Endothelial cell of umbilical vein (primary cell): ENCODE measurements at regions not wholly inside any gene's neighbourhood (a gene's known extent, or its start where the extent isn't known, plus 50 kb on each side); places are given as distances from the start of the nearest gene placed in this dataset.
"Not testable (repeated sequence)": the region's sequence is repeated elsewhere in the genome, so short reads cannot be mapped to it uniquely, and the experiment has no call there.

ENCODE experiments used
- BruUV-seq: library from RNA; stranded (reverse); fragments of 400-500 nt; replicated peaks from 2 replicates; lab custom pipeline; 2021; lab: Mats Ljungman, UMichigan
- CTCF ChIA-PET: fragments of 300-600, 350-600 bp; sonication (Branson Sonifier 250); formaldehyde crosslinking; loops from one replicate; lab custom pipeline; 2021; ENCODE audit warnings: antibody characterized with exemption, inconsistent platforms; lab: Charles Lee
- POLR2A ChIA-PET: fragments of 300-600, 350-600 bp; sonication (Branson Sonifier 250); formaldehyde crosslinking; loops from one replicate; lab custom pipeline; 2021; ENCODE audit warnings: antibody characterized with exemption, inconsistent platforms; lab: Charles Lee
- DNase-seq: peaks from one replicate; pipeline ENCODE4 v3.0.0-alpha.2; 2011; ENCODE audit warnings: low read depth, low spot score
- FAIRE-seq: peaks from 2 replicates; lab custom pipeline; 2011; peaks lifted over from hg19 to GRCh38; lab: Jason Lieb, UNC
- H2AFZ ChIP-seq: 2 replicates; pipeline ENCODE4 v1.6.0; 2012; ENCODE audit warnings: low read depth, low read length, control low read depth, inconsistent platforms
- H3K27ac ChIP-seq: 2 replicates; pipeline ENCODE4 v1.5.1; 2011; ENCODE audit warnings: low read depth, mild to moderate bottlenecking, control low read depth, low read length, moderate library complexity; ENCODE audit not compliant: insufficient read depth
- H3K27me3 ChIP-seq, 2 experiments: 2 replicates each; pipeline versions ENCODE4 v1.6.0 to v1.6.1; 2011; ENCODE audit warnings: low read length in 2 of 2, mixed read lengths in 1 of 2; ENCODE audit not compliant: control insufficient read depth in 2 of 2, insufficient read depth in 2 of 2
- H3K36me3 ChIP-seq, 2 experiments: 2 replicates in 1 of 2; 3 replicates in 1 of 2; pipeline ENCODE4 v1.5.1; 2011; ENCODE audit warnings: low read length in 2 of 2, mild to moderate bottlenecking in 1 of 2, moderate library complexity in 1 of 2; ENCODE audit not compliant: control insufficient read depth in 2 of 2, insufficient read depth in 2 of 2; ENCODE audit errors: extremely low read depth in 1 of 2
- H3K4me1 ChIP-seq: 3 replicates; pipeline ENCODE4 v1.5.1; 2011; ENCODE audit warnings: mild to moderate bottlenecking, low read length; ENCODE audit not compliant: control insufficient read depth, insufficient read depth; ENCODE audit errors: extremely low read depth
- H3K4me2 ChIP-seq: 2 replicates; pipeline ENCODE4 v1.6.1; 2011; ENCODE audit warnings: low read length, control low read depth, mixed read lengths; ENCODE audit not compliant: insufficient read depth
- H3K4me3 ChIP-seq, 3 experiments: fragments of 200-600 bp in 1 of 3; sonication (generic), shearing (Covaris generic) in 1 of 3; replicated peaks in 1 of 3; 2 replicates each; pipeline ENCODE4 v1.5.1; 2011 to 2016; ENCODE audit warnings: control low read depth in 3 of 3, low read length in 3 of 3, mild to moderate bottlenecking in 2 of 3, inconsistent platforms in 1 of 3, low read depth in 1 of 3, moderate library complexity in 1 of 3; ENCODE audit not compliant: insufficient read depth in 1 of 3
- H3K79me2 ChIP-seq: 2 replicates; pipeline ENCODE4 v1.6.0; 2012; ENCODE audit warnings: low read length, inconsistent platforms; ENCODE audit not compliant: control insufficient read depth, insufficient read depth
- H3K9ac ChIP-seq: replicated peaks from 2 replicates; pipeline ENCODE3; 2011; ENCODE audit warnings: low read length, control low read depth; ENCODE audit not compliant: insufficient read depth; ENCODE audit errors: extremely low read depth
- H3K9me1 ChIP-seq: replicated peaks from 3 replicates; pipeline ENCODE4 v1.6.0; 2011; ENCODE audit warnings: mild to moderate bottlenecking, low read length; ENCODE audit not compliant: control insufficient read depth, insufficient read depth; ENCODE audit errors: extremely low read depth
- H3K9me3 ChIP-seq: replicated peaks from 2 replicates; pipeline ENCODE4 v1.5.1; 2012; ENCODE audit warnings: low read length, inconsistent platforms; ENCODE audit not compliant: control insufficient read depth, insufficient read depth
- H4K20me1 ChIP-seq: replicated peaks from 2 replicates; pipeline ENCODE3; 2011; ENCODE audit warnings: mild to moderate bottlenecking, low read length; ENCODE audit not compliant: control insufficient read depth, insufficient read depth; ENCODE audit errors: extremely low read depth
- CTCF ChIP-seq, 2 donors: IDR thresholded peaks; 1 replicate in 1 of 2; 2 replicates in 1 of 2; pipeline ENCODE4 v1.5.1; 2011; ENCODE audit warnings: low read length in 2 of 2, mild to moderate bottlenecking in 2 of 2, moderate library complexity in 2 of 2, control low read depth in 1 of 2, inconsistent platforms in 1 of 2, low read depth in 1 of 2; ENCODE audit not compliant: insufficient read depth in 1 of 2; ENCODE audit errors: extremely low read depth in 1 of 2
- EZH2 ChIP-seq: IDR thresholded peaks from 2 replicates; pipeline ENCODE4 v1.6.1; 2012; ENCODE audit warnings: borderline replicate concordance, low read depth, mild to moderate bottlenecking, moderate library complexity, low read length, inconsistent platforms; ENCODE audit not compliant: severe bottlenecking
- FOS ChIP-seq: IDR thresholded peaks from 2 replicates; pipeline ENCODE4 v1.6.1; 2011; ENCODE audit warnings: mild to moderate bottlenecking, low read length, moderate library complexity, borderline replicate concordance; ENCODE audit not compliant: insufficient read depth
- GATA2 ChIP-seq: IDR thresholded peaks from 2 replicates; pipeline ENCODE4 v1.7.0; 2011; ENCODE audit warnings: low read depth, mild to moderate bottlenecking, moderate library complexity, mixed read lengths, low read length; ENCODE audit not compliant: insufficient read length, insufficient read depth
- JUN ChIP-seq: IDR thresholded peaks from 2 replicates; pipeline ENCODE4 v1.6.1; 2011; ENCODE audit warnings: borderline replicate concordance, low read depth; ENCODE audit not compliant: insufficient read length, insufficient read depth
- MAX ChIP-seq: IDR thresholded peaks from 2 replicates; pipeline ENCODE4 v1.6.1; 2011; ENCODE audit not compliant: insufficient read depth, insufficient read length
- MYC ChIP-seq: IDR thresholded peaks from one replicate; pipeline ENCODE4 v1.6.1; 2011; ENCODE audit warnings: mild to moderate bottlenecking, low read depth, low read length
- POLR2A ChIP-seq: IDR thresholded peaks from 2 replicates; pipeline ENCODE4 v1.6.1; 2012; ENCODE audit warnings: low read depth, mild to moderate bottlenecking, control low read depth, low read length
- POLR2AphosphoS5 ChIP-seq: IDR thresholded peaks from 2 replicates; pipeline ENCODE4 v1.6.1; 2012; ENCODE audit warnings: low read depth, mild to moderate bottlenecking, control low read depth, low read length, moderate library complexity; ENCODE audit not compliant: insufficient read depth
- dilution Hi-C: fragments of 300-500 bp; cut with MboI; formaldehyde crosslinking; loops from one replicate; pipeline ENCODE4 v1.15.0; 2019; ENCODE audit warnings: low sequenced_read_pairs; ENCODE audit not compliant: extremely low pct_ligation_motif_present
- intact Hi-C: fragments of 100-400 bp; cut with micrococcal nuclease; formaldehyde crosslinking; loops from one replicate; pipeline ENCODE4 v1.10.0; 2022

GRCh38 chr12:17571047-17571446 lies 518.9 kb downstream of the RERGL start:
- H3K4me1 ChIP-seq: no peaks in the 10 kb centered on the region
- FAIRE-seq (no peak), DNase-seq (no peak)
- no peaks in the 10 kb centered on the region for H3K9me1 ChIP-seq
- TF ChIP-seq EZH2: no peak
- TF ChIP-seq POLR2AphosphoS5: no peak
- TF ChIP-seq JUN: no peak
- TF ChIP-seq MYC: no peak
- no peak for TF ChIP-seq CTCF (IDR thresholded peaks at IDR 0.05; ENCODE audit: extremely low read depth in 1 of 2, insufficient read depth in 1 of 2, low read depth in 1 of 2, low read length in 2 of 2)
- TF ChIP-seq FOS: no peak
- no peak for TF ChIP-seq MAX
- no peak for TF ChIP-seq GATA2
- no peak for TF ChIP-seq POLR2A
- H3K36me3 ChIP-seq: no peaks in the 10 kb centered on the region
- no peak overlapping the region for H3K4me3 ChIP-seq
- no peak overlapping the region for H3K9ac ChIP-seq
- H4K20me1 ChIP-seq: no peaks in the 10 kb centered on the region
- H2AFZ ChIP-seq: no peak overlapping the region
- ChIA-PET CTCF (no interaction called here), POLR2A (no interaction called here)
- H3K9me3 ChIP-seq: no peaks in the 10 kb centered on the region
- intact Hi-C loops: no loop called here
- no peak overlapping the region for H3K27ac ChIP-seq
- dilution Hi-C loops: no loop called here
- no peaks in the 10 kb centered on the region for H3K79me2 ChIP-seq
- H3K27me3 ChIP-seq: no peaks in the 10 kb centered on the region
- H3K4me2 ChIP-seq: no peak overlapping the region
- BruUV-seq: no TSS peak

- H3K9ac ChIP-seq, H3K36me3 ChIP-seq, CTCF ChIA-PET, intact Hi-C loops, H3K4me3 ChIP-seq, H3K9me1 ChIP-seq, H2AFZ ChIP-seq, H3K4me1 ChIP-seq, H3K27ac ChIP-seq, H3K79me2 ChIP-seq, H3K27me3 ChIP-seq, H3K4me2 ChIP-seq, DNase-seq, BruUV-seq, dilution Hi-C loops, POLR2A ChIA-PET, H3K9me3 ChIP-seq, H4K20me1 ChIP-seq, FAIRE-seq: not testable (repeated sequence)
These were observed 525.4 kb downstream of the RERGL start for GRCh38 chr12:17564630-17565029.
